Hippocampal formation (tissue), 2 donors: ENCODE measurements at regions not wholly inside any gene's neighbourhood (a gene's known extent, or its start where the extent isn't known, plus 50 kb on each side); places are given as distances from the start of the nearest gene placed in this dataset.
"Not testable (repeated sequence)": the region's sequence is repeated elsewhere in the genome, so short reads cannot be mapped to it uniquely, and the experiment has no call there.

ENCODE experiments used
- DNase-seq, 2 donors: peaks; one replicate each; lab custom pipeline; 2025; lab: John Stamatoyannopoulos, UW

DNA sequence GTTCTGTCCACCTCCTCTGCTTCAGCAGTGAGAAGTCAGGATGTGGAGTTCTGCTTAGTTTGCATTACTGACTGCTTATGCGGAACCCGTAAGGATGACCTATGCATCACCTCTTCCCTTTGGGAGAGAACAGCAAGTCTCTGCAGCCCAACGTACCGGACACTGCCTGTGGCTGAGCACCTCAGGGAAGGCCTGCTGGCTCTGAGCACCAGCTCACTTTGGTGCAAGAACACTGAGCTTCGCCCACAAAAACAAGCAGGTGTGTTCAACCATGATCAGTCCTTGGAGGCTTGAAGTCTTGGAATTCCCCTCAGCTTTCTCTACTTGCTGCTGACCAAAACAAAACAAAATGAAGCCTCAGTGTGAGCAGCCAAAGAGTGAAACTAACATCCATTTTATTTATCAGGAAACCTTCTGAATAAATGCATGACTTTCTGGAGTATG lies 52.7 kb upstream of the NCK2 start:
- no peak for DNase-seq

DNA sequence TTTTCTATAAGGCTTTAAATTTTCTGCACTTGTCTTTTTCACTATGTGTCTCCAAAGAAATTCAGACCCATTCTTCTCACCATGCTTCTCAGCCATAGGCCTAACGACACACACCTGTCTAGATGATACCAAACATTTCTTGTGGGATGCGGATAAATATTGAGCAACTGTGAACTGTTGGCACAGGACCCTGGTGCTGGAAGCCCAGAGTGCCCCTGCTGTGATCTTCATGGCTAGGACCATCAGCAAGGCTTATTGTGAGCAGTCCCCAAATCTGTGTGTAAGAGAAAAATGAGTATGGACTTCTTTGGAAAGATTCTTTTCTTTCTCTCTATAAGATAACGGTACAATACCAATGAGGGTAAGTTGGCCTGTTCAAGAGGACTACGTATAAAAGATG lies 54.1 kb upstream of the NCK2 start:
- DNase-seq, result no peak

DNA sequence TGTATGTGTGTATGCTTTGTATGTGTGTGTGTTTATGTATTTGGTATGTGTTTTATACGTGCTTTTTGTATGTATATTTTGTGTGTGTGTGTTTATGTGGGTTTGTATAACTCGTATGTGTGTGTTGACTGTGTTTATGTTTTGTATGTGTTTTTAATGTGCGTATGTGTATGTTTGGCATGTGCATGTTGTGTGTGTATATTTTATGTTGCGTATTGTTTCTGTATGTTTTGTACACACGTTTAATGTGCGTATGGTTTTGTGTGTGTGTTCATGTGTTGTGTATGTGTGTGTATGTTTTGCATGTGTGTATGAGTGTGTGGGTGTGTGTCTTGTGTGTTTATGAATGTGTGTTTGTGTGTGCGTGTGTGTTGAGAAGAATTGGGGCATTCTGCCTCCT lies 55.2 kb upstream of the NCK2 start:
- no peak for DNase-seq

DNA sequence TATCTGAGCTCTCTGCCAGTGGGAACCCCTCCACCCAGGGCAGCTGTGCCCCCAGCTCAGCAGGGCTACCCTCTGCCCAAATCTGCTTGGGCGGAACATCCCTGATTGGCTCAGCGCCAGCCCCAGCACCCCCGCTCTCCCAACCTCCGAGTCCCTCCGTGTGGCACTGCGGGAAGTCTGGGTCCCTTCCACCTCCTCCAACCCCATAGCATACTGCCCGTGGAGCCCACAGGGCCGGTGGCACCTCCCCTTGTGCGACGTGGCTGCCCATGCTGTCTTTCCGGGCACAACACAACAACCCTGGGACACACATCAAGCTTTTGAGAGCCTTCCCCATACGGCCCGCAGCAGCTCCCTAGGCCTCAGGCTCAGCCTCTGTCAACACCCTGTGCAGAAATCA lies 55.8 kb upstream of the NCK2 start:
- no peak for DNase-seq

DNA sequence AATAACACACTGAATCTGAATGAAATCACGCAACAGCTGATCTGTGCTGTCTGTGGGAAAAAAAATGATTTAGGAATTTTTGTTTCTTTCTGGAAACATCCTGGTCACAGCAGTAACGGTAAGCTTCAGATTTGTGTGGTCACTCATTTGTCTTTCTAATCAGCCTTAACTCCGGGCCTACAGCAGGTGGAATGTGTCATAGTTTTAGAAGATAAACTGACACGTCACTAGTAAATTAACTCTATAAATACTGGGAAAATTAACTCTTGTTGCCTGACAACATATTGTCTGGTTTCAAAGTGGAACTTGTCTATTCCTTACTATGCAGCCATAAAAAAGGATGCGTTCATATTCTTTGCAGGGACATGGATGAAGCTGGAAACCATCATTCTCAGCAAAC lies 58.1 kb upstream of the NCK2 start:
- DNase-seq, result no peak

DNA sequence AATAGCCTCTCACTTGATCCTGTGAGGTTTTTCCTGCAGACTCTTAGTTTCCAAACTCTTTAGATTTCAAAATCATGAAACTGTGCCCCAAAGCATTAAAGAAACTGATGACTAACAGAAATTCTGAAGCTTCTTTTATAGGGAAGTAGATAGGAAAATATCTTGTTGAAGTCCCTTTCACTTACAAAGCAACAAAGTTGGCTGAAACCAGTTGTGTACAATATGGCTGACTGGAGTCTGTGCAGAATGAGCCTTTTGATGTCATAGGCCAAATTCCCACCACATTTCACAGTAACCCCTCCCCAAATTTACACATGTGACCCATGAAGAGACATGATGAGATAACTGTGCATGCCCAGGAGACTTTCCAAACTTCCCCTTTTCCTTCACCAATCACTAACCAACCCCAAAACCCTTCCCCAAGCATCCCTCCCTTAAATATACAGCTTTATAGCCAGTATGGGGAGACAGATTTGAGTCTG lies 61.7 kb upstream of the NCK2 start:
- DNase-seq, result no peak

DNA sequence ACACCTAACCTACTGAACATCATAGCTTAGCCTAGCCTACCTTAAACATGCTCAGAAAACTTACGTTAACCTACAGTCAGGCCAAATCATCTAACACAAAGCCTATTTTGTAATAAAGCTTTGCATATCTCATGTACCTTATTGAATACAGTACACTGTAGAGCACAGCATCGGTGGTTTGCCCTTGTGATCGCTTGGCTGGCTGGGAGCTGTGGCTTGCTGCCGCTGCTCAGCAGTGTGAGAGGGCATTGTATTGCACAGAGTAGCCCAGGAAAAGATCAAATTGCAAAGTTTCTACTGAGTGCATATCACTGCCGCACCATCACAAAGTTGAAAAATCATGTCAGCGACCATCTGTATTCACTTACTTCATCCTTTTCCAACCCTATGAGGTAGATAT lies 62.3 kb upstream of the NCK2 start:
- DNase-seq, result peak in 1 of 2 donors; percentile 10

DNA sequence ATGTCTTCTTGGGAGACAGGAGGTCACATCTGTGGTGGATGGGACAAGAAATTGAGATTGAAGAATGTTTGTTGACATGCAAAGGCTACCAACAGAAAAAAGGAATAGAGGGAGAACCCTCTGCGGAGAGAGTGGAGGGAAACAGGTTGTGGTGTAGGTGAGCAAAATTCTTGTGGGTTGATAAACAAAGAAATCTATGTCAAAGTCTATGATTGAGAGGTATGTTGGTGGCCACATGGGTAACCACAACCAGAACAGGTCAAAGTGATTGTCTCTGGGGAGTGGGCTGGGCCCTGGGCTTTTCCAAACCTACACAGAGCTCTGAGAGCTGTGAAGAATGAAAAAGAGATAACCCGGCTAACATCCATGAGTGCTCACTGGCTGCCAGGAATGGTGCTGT lies 62.8 kb upstream of the NCK2 start:
- DNase-seq, result no peak

DNA sequence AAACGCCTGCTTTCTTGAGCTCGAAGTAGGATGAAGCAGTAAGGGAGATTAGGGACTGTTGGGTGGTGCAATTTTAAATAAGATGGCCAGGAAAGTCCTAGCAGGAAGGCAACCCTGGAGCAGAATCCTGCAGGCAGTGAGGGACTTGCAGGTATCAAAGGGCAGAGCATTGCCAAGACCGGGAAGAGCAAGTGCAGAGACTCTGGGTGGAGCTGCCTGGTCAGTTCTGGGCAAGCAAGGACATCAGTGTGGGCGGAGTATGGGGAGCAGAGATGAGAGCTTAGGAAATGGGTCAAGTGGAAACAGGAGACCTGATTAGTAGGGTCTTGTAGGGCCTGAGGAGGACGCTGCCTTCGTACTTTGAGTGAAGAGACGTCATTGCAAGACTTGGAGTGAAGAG lies 64.4 kb upstream of the NCK2 start:
- DNase-seq, result no peak

DNA sequence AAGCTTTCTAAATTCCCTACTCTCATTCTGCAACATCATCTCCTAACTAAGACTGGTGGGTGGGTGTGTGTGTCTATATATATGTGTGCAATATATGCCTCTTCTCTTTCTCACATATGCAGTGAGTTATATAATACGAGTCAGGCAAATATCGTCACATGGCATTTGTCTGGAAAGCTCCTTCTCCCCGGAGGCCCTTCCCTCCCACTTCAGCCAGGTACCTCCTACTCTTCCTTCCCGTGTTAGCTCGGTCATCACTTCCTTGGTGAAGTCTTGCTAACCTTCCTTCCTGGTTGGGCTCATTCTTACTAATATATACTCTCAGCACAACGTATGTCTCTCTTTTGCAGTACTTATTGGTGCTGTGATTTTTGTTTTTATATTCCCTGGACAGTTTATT lies 66.4 kb upstream of the NCK2 start:
- no peak for DNase-seq

DNA sequence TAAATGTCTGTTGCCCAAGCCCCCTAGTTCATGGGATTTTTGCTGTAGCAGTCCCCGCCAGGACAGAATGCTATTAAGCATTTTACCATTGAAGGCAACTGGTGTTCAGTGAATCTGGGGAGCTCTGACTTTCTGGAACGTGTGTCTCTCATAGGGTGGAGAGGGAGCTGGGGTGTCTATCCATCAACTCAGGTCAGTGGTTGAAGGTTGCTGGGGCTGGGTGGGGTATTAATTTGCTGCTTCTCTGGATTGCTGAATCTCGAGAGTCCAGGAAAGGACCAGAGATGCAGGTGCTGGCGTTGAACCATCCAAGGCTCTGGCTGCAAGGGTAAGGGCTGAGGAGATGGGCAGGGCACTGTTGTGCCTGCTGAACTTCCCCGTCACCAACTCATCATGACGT lies 66.8 kb upstream of the NCK2 start:
- no peak for DNase-seq

DNA sequence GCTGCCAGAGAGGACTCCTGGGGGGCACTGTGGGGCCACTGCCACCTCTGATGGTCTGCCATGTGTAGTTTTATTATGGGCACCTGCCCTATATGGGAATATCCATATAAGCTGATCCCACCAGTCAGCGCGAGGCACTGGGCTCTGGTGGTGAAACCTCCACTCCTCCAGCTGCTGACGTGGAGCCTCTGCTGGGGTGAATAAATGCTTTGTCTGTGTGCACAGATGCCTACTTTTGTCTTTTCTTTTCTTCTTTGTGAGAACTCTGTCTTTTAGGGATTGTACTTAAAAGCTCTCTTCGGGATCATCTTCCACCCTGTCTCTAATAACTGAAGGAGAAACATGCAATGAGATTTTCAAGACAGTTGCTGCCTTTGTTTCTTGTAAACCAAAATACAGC lies 68.9 kb upstream of the NCK2 start:
- DNase-seq, result no peak

DNA sequence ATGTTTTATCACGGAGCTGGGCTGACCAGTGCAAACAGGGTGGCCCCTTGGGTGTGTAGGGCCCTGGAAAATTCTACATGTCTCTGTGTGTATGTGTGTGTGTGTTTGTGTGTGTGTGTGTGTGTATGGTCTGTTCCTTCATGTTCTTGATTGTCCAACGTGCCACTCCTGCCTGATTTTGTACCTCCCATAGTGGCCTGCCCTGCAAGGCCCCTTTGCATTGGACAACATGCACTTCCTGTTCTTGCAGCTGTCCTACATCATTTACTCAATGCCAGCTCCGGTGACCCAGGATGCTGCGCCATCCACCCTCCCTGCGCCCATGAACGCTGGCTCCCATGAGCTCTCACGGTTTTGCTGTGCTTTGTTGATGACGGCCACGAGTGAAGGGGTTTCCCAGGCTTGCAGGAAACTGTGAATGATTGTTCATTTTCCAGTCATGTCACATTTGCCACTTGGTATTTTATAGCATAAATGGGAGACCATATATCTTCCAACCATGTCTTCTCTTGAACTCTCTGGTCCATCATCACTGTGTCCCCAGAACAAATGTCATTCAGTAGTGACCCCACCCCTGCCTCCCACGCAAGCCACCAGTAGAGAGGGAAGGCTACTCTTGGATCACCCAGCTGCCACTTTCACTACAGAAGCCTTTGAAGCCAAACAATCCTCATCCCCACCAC lies 69.7 kb upstream of the NCK2 start:
- no peak for DNase-seq

DNA sequence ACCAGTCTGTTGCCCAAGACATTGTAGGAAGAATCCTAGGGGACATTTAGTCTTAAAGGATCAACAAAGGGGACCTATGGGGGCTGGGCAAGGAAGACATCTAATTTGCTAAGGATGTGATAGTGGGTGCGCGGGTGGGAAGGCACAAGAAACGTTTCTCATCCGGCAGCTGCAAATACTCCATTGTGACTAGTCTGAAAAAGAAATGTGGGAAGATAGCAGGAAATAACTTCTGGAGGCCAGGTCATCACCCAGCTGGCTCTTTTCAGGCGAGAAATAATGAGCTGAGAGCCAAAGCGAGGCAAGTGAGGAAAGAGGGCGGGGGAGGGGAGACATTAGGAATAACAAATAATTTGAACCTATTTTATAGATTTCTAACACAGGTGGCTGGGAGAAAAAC lies 70.3 kb upstream of the NCK2 start:
- no peak for DNase-seq

DNA sequence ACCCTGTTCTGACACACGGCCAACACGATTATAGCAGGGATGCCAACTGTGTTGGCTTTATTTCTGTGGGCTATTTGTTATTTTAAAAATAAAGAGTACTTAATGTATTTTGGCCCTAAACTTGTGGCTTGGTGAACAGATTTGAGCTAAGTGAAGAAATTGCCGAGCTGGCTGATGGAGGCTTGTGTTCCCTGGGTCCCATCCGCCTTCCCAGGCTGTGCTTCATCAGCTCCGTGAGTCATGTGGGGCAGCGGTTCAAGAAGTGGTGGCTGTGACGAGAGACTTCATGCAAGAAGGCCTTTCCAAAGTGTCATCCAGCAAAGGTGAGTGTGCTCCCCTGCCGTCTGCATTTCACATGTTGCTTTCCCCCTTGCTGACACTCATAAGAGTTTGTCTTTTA lies 73.6 kb upstream of the NCK2 start:
- DNase-seq, result no peak

DNA sequence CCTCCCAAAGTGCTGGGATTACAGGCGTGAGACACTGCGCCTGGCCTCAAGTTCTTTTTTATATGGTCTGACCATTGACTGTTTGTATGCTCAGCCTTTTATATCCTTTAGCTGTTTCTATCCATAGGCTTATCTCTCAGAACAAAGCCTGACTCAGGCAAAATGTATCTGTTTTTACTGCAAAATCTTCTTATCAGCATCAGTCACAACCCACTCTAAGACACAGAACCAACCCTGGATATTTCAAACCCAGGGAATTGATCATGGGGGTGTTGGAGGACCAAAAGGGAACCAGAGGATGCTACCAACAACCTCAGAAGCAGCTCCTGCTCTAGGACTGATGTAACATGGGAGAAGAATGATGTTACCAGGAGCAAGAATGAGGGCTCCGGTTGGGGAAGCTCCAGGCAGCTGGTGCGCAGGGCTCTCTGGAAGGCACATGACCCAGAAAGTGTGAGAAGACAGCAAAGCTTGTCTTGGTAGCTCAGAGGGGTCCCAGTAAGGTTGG lies 75.3 kb upstream of the NCK2 start:
- no peak for DNase-seq

DNA sequence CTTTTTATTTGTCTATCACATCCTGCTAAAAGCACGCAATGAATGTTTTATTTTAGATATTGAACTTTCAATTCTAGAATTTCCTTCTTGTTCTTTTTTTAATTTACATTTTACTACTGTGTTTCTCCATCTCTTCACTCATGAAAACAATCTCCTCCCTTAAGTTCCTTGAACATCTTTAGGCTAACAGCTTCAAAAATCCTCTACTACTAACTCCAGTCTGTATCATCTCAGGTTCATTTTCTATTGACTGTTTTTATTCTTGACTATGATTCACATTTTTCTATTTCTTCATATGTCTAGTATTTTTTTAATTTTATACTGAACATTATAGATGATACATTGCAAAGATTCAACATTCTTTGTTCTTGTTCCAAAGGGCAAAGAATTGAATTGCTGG lies 79.2 kb upstream of the NCK2 start:
- no peak for DNase-seq

DNA sequence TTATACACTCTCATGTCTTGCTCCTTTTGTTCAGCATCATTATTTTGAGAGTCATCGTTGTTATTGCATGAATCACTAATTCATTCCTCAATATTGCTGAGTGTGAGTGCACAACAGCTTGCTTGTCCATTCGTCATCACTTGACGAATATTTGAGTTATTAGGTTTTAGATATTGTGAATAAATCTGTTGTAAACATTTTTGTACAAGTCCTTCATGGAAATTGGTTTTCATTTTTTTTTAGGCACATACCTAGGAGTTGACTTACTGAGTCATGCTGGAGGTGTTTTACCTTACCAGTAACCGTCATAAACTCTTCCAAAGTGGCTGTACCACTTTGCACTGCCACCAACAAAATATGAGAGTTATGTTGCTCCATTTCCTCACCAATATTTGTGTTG lies 84.2 kb upstream of the NCK2 start:
- DNase-seq, result no peak

DNA sequence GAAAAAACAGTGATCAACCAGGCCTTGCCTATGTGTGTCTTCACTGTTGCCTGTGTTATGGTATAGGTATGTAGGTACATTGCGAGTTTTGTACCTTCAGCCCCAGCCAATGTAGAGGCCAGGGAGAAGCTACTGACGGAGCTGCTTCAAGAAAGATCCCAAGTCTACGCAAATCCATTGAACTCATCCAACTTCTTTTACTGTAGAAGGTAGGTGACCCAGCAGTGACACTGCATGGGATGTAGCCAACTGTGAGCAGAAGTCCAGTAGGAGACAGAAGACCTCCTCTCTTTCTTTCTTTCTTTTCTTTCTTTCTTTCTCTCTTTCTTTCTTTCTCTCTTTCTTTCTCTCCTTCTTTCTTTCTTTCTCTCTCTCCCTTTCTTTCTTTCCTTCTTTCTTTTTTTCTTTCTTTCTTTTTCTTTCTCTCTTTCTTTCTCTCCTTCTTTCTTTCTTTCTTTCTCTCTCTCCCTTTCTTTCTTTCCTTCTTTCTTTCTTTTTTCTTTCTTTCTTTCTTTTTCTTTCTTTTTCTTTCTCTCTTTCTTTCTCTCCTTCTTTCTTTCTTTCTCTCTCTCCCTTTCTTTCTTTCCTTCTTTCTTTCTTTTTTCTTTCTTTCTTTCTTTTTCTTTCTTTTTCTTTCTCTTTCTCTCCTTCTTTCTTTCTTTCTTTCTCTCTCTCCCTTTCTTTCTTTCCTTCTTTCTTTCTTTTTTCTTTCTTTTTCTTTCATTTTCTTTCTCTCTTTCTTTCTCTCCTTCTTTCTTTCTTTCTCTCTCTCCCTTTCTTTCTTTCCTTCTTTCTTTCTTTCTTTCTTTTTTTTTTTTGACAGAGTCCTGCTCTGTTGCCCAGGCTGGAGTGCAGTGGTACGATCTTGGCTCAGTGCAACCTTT lies 88.7 kb upstream of the NCK2 start:
- DNase-seq, result not testable (repeated sequence)

DNA sequence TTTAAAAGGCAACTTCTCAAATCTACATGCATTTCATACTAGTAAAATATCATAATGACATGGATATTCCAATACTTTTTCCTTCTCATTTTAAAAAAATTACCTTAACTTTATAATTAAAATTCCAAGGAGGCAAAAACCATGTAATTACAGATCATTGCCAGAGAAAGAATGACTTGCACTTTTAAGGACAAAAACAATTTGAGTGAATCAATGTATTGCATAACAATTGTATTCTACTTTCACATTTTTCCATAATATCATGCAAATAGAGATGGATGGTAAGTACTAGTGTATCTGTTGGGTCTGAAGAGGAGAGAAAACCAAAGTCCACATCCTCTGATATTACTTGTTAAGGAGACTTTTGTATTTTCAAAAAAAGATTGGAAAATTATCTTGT lies 89.5 kb upstream of the NCK2 start:
- no peak for DNase-seq

DNA sequence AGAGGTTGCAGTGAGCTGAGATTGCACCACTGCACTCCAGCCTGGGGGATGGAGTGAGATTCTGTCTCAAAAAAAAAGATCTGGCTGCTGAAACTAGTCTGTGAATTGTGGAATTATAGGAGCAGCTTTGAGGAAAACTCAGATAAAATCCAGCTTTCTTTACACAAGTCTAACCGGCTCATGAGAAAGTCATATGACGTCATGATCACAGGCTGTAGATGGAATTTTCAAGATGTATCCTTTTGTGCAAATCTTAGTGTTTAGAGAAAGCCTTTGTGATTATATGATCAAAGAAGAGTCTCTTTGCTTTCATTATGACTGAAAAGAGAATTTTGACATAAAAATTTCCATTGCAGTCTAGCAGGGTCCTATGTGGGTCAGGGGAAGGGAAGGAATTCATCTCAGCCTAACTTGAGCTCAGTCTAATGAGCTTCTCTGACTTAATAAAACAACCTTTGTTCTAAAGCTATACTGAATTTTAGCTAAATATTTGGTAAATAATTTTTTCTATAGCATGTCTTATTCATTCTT lies 90.2 kb upstream of the NCK2 start:
- DNase-seq, result no peak

DNA sequence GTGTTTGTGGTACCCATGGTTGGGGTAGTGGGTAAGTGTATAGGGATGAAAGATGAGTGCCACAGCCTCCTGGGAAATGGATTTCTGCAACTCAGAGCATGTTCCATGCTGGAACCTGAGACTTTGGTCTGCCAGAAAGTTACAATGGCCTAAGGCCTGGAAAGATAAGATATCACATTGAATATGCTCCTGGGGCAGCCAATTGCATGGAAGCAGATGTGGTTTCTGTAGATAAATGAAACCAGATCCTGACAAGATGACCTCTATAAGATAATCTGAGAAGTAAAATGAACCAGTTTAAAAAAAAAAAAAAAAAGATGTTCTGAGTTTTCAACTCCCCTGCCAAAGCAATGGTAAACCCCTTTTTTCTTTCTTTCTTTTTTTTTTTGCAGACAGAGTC lies 91.4 kb upstream of the NCK2 start:
- no peak for DNase-seq
